HCT116 (cell line): ENCODE measurements at regions not wholly inside any gene's neighbourhood (a gene's known extent, or its start where the extent isn't known, plus 50 kb on each side); places are given as distances from the start of the nearest gene placed in this dataset.

Experiments
- CTCF ChIP-seq, 3 experiments: fragments of 200-600 bp in 1 of 3; sonication (generic) in 1 of 3; IDR thresholded peaks in 2 of 3; conservative IDR thresholded peaks in 1 of 3; 2 replicates each; pipeline ENCODE4 v1.5.1; 2012 to 2017; ENCODE audit warnings: low read depth in 2 of 3, low read length in 2 of 3, antibody characterized with exemption in 1 of 3, borderline replicate concordance in 1 of 3, control low read depth in 1 of 3, mild to moderate bottlenecking in 1 of 3, mixed read lengths in 1 of 3, mixed run types in 1 of 3, moderate library complexity in 1 of 3; ENCODE audit not compliant: insufficient read depth in 1 of 3
- EZH2 ChIP-seq: fragments of 200-600 bp; sonication (generic); IDR thresholded peaks from 2 replicates; pipeline ENCODE4 v1.6.1; 2017; ENCODE audit warnings: antibody characterized with exemption, mixed run types
- EZH2phosphoT487 ChIP-seq: fragments of 200-600 bp; IDR thresholded peaks from 2 replicates; pipeline ENCODE4 v1.6.1; 2018; ENCODE audit warnings: antibody characterized with exemption, borderline replicate concordance
- MAX ChIP-seq: IDR thresholded peaks from 2 replicates; pipeline ENCODE4 v1.6.1; 2012
- POLR2A ChIP-seq: IDR thresholded peaks from 2 replicates; pipeline ENCODE4 v1.7.0; 2011; ENCODE audit warnings: borderline replicate concordance; ENCODE audit not compliant: insufficient read depth, insufficient read length; ENCODE audit errors: extremely low read depth
- POLR2AphosphoS5 ChIP-seq: IDR thresholded peaks from 2 replicates; pipeline ENCODE4 v1.6.1; 2011; ENCODE audit warnings: mild to moderate bottlenecking, low read depth, low read length, moderate library complexity
- RAD21 ChIP-seq: IDR thresholded peaks from 2 replicates; pipeline ENCODE4 v1.6.1; 2012; ENCODE audit warnings: low read depth, mild to moderate bottlenecking
- REST ChIP-seq: IDR thresholded peaks from 2 replicates; pipeline ENCODE4 v1.6.1; 2012; ENCODE audit warnings: low read depth
- YY1 ChIP-seq: IDR thresholded peaks from 2 replicates; pipeline ENCODE4 v1.6.1; 2011; ENCODE audit warnings: low read length, low read depth, moderate library complexity, mild to moderate bottlenecking; ENCODE audit not compliant: insufficient replicate concordance; ENCODE audit errors: extremely low read depth
- ZFX ChIP-seq: fragments of 450-650 bp; IDR thresholded peaks from 2 replicates; pipeline ENCODE4 v1.6.1; 2017
- ZNF274 ChIP-seq: fragments of 200-500 bp; sonication (Bioruptor generic); IDR thresholded peaks from 2 replicates; pipeline ENCODE4 v1.6.1; 2014; ENCODE audit warnings: mild to moderate bottlenecking, low read depth, low read length, inconsistent platforms

- TF ChIP-seq ZNF274 (no peak), CTCF (IDR thresholded peaks at IDR 0.05 in 2 of 3, conservative IDR thresholded peaks at IDR 0.05 in 1 of 3; ENCODE audit: borderline replicate concordance in 1 of 3, insufficient read depth in 1 of 3, low read depth in 2 of 3, low read length in 2 of 3) (no peak), EZH2phosphoT487 (no peak), RAD21 (no peak), POLR2A (no peak), POLR2AphosphoS5 (no peak), REST (no peak), EZH2 (no peak), YY1 (no peak), MAX (no peak), ZFX (no peak)
Measured at GRCh38 chr1:188620236-188620635, 1791.5 kb downstream of the PLA2G4A start.
